Gastrocnemius medialis (tissue), 4 donors: ENCODE measurements at regions not wholly inside any gene's neighbourhood (a gene's known extent, or its start where the extent isn't known, plus 50 kb on each side); places are given as distances from the start of the nearest gene placed in this dataset.

ENCODE experiments used
- CTCF ChIP-seq, 5 experiments: fragments of 450-650 bp in 3 of 5; fragments of 200-600 bp in 2 of 5; sonication (generic) in 2 of 5; IDR thresholded peaks in 4 of 5; conservative IDR thresholded peaks in 1 of 5; 1 replicate in 4 of 5; 2 replicates in 1 of 5; pipeline ENCODE4 v1.5.1; 2016 to 2019; ENCODE audit warnings: antibody characterized with exemption in 5 of 5, mild to moderate bottlenecking in 3 of 5, moderate library complexity in 3 of 5
- POLR2A ChIP-seq, 2 donors: fragments of 450-650 bp; IDR thresholded peaks; one replicate each; pipeline ENCODE4 v1.6.1; 2017; ENCODE audit warnings: antibody characterized with exemption in 2 of 2, mild to moderate bottlenecking in 2 of 2, moderate library complexity in 2 of 2

GRCh38 chr5:28451483-28451882, 1413.1 kb upstream of the CDH9 start:
- TF ChIP-seq CTCF (IDR thresholded peaks at IDR 0.05 in 4 of 5, conservative IDR thresholded peaks at IDR 0.05 in 1 of 5), result no peak
- no peak for TF ChIP-seq POLR2A (IDR thresholded peaks at IDR 0.05)
